PC-9 (cell line): ENCODE measurements at regions not wholly inside any gene's neighbourhood (a gene's known extent, or its start where the extent isn't known, plus 50 kb on each side); places are given as distances from the start of the nearest gene placed in this dataset.

ENCODE experiments used
- EZH2 ChIP-seq: fragments of 200-600 bp; sonication (generic); IDR thresholded peaks from 2 replicates; pipeline ENCODE4 v1.8.0; 2017; ENCODE audit warnings: antibody characterized with exemption, low read depth
- TF ChIP-seq, protein P1 (sequence below): fragments of 200-600 bp; sonication (generic); conservative IDR thresholded peaks from 2 replicates; pipeline ENCODE4 v1.6.1; 2017; ENCODE audit warnings: mixed run types, antibody characterized with exemption, mild to moderate bottlenecking, moderate library complexity

DNA sequence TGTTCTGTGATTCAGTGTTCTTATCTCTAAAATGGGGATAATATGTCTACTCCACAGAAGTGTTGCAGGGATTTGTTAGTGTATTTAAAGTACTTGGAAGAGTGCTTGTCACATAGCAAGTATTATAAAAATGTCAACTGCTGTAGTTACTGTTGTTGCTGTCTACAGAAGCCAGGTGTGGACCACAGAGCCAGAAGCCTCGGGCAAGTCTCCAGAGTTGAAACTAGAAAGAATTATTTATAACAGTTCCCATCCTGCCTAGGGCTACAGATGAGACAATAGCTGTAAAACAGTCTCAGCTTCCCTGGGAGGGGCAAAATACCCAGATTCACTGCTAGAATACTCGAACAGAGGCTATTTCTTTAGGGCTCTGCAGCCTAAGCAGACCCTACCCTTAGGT is 55.4 kb upstream of the FUT8 start:
- TF ChIP-seq, protein P1, sequence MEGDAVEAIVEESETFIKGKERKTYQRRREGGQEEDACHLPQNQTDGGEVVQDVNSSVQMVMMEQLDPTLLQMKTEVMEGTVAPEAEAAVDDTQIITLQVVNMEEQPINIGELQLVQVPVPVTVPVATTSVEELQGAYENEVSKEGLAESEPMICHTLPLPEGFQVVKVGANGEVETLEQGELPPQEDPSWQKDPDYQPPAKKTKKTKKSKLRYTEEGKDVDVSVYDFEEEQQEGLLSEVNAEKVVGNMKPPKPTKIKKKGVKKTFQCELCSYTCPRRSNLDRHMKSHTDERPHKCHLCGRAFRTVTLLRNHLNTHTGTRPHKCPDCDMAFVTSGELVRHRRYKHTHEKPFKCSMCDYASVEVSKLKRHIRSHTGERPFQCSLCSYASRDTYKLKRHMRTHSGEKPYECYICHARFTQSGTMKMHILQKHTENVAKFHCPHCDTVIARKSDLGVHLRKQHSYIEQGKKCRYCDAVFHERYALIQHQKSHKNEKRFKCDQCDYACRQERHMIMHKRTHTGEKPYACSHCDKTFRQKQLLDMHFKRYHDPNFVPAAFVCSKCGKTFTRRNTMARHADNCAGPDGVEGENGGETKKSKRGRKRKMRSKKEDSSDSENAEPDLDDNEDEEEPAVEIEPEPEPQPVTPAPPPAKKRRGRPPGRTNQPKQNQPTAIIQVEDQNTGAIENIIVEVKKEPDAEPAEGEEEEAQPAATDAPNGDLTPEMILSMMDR, result no peak
- TF ChIP-seq EZH2, result no peak
